Peyer's patch (tissue), 4 donors: ENCODE measurements at regions not wholly inside any gene's neighbourhood (a gene's known extent, or its start where the extent isn't known, plus 50 kb on each side); places are given as distances from the start of the nearest gene placed in this dataset.

Experiments used
- POLR2A ChIP-seq, 2 donors: fragments of 450-650 bp; IDR thresholded peaks; one replicate each; pipeline ENCODE4 v1.5.1; 2017; ENCODE audit warnings: antibody characterized with exemption in 2 of 2, mild to moderate bottlenecking in 2 of 2, moderate library complexity in 2 of 2
- TF ChIP-seq, protein P1 (sequence below), 6 experiments: fragments of 450-650 bp in 4 of 6; fragments of 200-600 bp in 2 of 6; sonication (generic) in 1 of 6; IDR thresholded peaks; one replicate each; pipeline ENCODE4 v1.5.1; 2017 to 2019; ENCODE audit warnings: antibody characterized with exemption in 6 of 6, mild to moderate bottlenecking in 3 of 6, moderate library complexity in 1 of 6

DNA sequence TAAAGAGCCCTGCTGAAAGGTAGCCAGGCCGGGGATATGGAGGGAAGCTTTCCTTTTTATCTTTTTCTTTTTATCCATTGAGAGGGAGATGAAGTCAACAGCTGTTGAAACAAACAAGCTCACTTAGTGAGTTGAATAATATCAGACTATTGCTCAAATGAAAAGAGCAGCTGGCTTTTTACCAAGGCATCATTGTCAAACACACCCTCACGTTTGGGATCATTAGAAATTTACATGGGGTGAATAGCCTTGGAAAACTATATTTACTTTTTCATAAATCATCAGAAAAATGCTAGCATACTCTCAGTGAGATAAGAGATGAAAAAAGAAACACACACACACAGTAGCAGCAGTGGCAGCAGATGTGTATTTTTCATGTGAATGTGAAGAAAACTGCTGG, 71.5 kb upstream of the HNMT start:
- TF ChIP-seq, protein P1, sequence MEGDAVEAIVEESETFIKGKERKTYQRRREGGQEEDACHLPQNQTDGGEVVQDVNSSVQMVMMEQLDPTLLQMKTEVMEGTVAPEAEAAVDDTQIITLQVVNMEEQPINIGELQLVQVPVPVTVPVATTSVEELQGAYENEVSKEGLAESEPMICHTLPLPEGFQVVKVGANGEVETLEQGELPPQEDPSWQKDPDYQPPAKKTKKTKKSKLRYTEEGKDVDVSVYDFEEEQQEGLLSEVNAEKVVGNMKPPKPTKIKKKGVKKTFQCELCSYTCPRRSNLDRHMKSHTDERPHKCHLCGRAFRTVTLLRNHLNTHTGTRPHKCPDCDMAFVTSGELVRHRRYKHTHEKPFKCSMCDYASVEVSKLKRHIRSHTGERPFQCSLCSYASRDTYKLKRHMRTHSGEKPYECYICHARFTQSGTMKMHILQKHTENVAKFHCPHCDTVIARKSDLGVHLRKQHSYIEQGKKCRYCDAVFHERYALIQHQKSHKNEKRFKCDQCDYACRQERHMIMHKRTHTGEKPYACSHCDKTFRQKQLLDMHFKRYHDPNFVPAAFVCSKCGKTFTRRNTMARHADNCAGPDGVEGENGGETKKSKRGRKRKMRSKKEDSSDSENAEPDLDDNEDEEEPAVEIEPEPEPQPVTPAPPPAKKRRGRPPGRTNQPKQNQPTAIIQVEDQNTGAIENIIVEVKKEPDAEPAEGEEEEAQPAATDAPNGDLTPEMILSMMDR (IDR thresholded peaks at IDR 0.05): no peak
- no peak for TF ChIP-seq POLR2A (IDR thresholded peaks at IDR 0.05)
